BE2C (cell line): ENCODE measurements at regions not wholly inside any gene's neighbourhood (a gene's known extent, or its start where the extent isn't known, plus 50 kb on each side); places are given as distances from the start of the nearest gene placed in this dataset.
"Not testable (repeated sequence)": the region's sequence is repeated elsewhere in the genome, so short reads cannot be mapped to it uniquely, and the experiment has no call there.

Experiments
- DNase-seq: peaks from one replicate; pipeline ENCODE4 v3.0.0-alpha.2; 2020
- H3K27me3 ChIP-seq: fragments of 250-450 bp; sonication (Bioruptor Pico); 2 replicates; pipeline ENCODE4 v1.5.1; 2020; ENCODE audit warnings: mild to moderate bottlenecking
- H3K36me3 ChIP-seq: fragments of 250-450 bp; sonication (Bioruptor Pico); 2 replicates; pipeline ENCODE4 v1.5.1; 2020; ENCODE audit warnings: mild to moderate bottlenecking
- H3K4me1 ChIP-seq: fragments of 250-450 bp; sonication (Bioruptor Pico); 2 replicates; pipeline ENCODE4 v1.5.1; 2020
- H3K4me3 ChIP-seq: 2 replicates; pipeline ENCODE4 v1.5.1; 2011; ENCODE audit warnings: low read depth, low read length
- H3K9me3 ChIP-seq: fragments of 250-450 bp; sonication (Bioruptor Pico); 2 replicates; pipeline ENCODE4 v1.5.1; 2020
- CTCF ChIP-seq: IDR thresholded peaks from 2 replicates; pipeline ENCODE4 v1.5.1; 2012; ENCODE audit warnings: mild to moderate bottlenecking, low read depth, low read length

DNA sequence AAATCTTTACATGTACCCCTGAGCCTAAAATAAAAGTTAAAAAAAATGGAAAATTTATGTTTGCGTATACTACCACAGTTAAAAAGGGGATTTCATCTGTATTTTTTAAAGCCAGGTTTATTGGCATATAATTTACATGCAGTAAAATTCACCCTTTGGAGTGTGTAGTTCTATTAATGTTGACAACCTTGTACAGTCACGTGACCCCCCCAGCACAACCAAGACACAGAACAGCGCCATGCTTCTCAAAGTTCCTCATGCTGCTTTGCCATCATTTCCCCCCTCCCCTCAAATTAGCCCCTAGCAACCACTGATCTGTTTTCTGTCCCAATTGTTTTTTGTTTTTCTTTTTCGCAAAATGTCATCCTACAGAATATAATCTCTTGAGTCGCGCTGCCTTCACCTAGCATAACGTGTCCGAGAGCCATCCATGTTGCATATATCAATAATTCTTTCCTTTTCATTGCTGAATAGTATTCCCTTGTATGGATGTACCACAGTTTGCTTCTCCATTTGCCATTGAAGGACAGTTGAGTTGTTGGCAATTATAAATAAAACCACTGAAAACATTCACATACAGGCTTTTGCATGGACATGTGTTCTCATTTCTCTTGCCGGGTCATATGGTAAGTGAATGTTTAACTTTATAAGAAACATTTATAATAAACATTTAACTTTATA is 105.3 kb downstream of the LHX2 start:
- Histone ChIP-seq H3K27me3 (no peaks in the 10 kb centered on the region), H3K4me3 (no peak overlapping the region), H3K4me1 (no peaks in the 10 kb centered on the region), H3K9me3 (no peaks in the 10 kb centered on the region; the same call in 1 of the 2 replicates), H3K36me3 (no peaks in the 10 kb centered on the region)
- no peak for DNase-seq
- no peak for TF ChIP-seq CTCF

DNA sequence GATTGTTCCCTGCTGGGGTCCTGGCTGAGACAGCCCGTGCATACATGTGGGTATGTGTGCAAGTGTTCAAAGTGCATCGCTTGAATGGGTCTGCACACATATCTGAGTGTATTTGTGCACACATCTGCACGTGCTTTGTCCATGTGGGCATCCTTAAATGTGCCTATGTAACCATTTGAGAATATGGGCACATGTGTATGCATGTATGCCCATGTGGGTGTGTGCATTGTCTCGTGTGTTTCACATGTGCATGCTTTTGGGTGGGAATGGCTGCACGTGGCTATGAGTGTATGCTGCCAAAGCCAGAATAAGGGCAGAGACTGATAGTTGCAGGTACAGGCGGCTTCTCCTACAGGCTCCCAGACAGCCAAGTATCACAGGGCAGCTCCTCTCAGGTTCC is 107.3 kb downstream of the LHX2 start:
- Histone ChIP-seq H3K27me3 (no peaks in the 10 kb centered on the region), H3K4me1 (no peaks in the 10 kb centered on the region), H3K9me3 (no peaks in the 10 kb centered on the region; the same call in 1 of the 2 replicates), H3K36me3 (no peaks in the 10 kb centered on the region), H3K4me3 (no peak overlapping the region)
- no peak for TF ChIP-seq CTCF
- DNase-seq, result no peak

DNA sequence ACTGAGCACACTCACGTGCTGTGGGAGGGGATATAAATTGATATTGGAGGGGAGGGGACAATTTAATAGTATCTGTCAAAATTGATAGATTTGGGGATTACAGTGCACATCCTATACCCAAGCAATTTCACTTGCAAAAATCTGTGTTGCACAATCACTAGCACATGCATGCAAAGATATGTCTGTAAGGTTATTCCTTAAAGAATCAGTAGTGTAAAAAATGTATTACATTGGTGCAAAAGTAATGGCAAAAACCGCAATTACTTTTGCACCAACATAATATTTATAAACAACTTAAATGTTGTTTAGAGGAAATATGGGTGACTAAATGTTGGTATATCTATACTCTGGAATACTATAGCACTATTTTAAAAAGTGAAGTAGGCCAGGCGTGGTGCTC is 108.7 kb downstream of the LHX2 start:
- no peaks in the 10 kb centered on the region; the same call in 1 of the 2 replicates for H3K9me3 ChIP-seq
- no peak for DNase-seq
- no peak overlapping the region for H3K4me3 ChIP-seq
- H3K36me3 ChIP-seq, result no peaks in the 10 kb centered on the region
- no peaks in the 10 kb centered on the region for H3K27me3 ChIP-seq
- no peak for TF ChIP-seq CTCF
- no peaks in the 10 kb centered on the region for H3K4me1 ChIP-seq

- no peak for TF ChIP-seq CTCF
- H3K27me3 ChIP-seq, result no peaks in the 10 kb centered on the region
- H3K36me3 ChIP-seq, result no peaks in the 10 kb centered on the region
- H3K4me3 ChIP-seq, result no peak overlapping the region
- DNase-seq, result no peak
- no peaks in the 10 kb centered on the region for H3K4me1 ChIP-seq
- H3K9me3 ChIP-seq, result no peaks in the 10 kb centered on the region; the same call in 1 of the 2 replicates
Measured at GRCh38 chr9:124121725-124122124, 110.2 kb downstream of the LHX2 start.

DNA sequence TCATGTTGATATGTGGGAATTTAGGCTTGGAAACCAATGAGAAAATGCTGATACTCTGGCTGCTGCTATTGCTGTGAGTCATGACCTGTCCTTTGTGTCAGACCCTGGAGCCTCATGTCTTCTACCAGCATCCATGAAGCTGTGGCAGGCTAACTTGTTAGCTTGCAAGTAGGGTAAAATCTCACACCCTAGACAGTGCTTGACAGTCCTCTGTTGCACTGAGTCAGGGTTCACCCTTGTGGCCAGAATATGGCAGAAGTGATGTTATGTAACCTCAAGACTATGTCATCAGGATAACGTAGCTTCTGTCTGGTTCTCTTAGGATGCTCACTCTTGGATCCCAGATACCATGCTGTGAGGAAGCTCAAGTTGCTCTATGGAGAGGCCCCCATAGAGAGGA is 110.8 kb downstream of the LHX2 start:
- H3K27me3 ChIP-seq, result no peaks in the 10 kb centered on the region
- DNase-seq, result no peak
- no peak for TF ChIP-seq CTCF
- no peaks in the 10 kb centered on the region for H3K4me1 ChIP-seq
- H3K36me3 ChIP-seq, result no peaks in the 10 kb centered on the region
- no peaks in the 10 kb centered on the region; the same call in 1 of the 2 replicates for H3K9me3 ChIP-seq
- H3K4me3 ChIP-seq, result no peak overlapping the region

DNA sequence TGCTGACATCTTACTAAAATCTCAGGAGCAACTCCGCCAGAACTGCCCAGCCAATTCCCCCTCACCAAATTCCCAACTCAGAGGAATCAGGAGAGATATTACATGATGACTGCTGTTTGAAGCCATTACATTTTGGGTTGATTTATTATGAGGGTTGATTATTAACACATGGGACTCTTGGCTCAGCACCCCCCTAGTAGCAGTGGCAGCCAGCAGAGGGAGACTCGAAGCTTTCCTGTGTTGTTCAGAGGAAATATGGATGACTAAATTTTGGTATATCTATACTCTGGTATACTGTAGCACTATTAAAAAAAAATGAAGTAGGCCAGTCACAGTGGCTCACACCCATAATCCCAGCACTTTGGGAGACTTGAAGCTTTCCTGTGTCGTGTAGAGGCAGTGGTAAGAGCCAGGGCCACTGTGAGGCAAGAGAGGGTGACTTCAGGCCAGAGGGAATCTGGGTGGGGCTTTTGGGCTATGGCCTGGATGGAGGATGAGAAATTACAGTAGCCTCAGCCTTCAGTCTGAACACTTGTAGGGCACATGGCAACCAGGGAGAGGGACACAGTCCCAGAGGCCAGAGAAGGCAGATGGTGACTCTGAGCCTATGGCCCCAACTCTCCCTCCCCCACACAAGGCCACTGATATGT is 111.4 kb downstream of the LHX2 start:
- Histone ChIP-seq H3K36me3 (no peaks in the 10 kb centered on the region), H3K27me3 (no peaks in the 10 kb centered on the region), H3K9me3 (no peaks in the 10 kb centered on the region; the same call in 1 of the 2 replicates), H3K4me1 (no peaks in the 10 kb centered on the region), H3K4me3 (no peak overlapping the region)
- no peak for DNase-seq
- TF ChIP-seq CTCF, result peak; percentile 35

DNA sequence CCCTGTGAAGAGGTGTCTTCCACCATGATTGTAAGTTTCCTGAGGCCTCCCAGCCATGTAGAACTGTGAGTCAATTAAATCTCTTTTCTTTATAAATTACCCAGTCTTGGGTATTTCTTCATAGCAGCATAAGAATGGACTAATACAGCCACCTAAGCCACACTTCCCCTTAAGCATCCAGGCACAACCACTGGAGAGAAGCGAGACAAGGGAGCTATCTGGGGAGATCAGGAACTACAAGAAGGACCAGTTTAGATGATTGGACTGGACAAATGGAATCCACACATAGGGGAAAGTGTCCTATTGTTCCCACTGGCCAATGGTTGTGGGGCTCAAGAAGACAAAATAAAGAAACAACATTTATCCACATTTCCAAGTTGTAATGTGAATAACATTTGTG is 112.1 kb downstream of the LHX2 start:
- not testable (repeated sequence) for H3K4me1 ChIP-seq, H3K36me3 ChIP-seq, DNase-seq, H3K27me3 ChIP-seq, H3K9me3 ChIP-seq, H3K4me3 ChIP-seq
